ENCODE measurements at regions not wholly inside any gene's neighbourhood (a gene's known extent, or its start where the extent isn't known, plus 50 kb on each side); places are given as distances from the start of the nearest gene placed in this dataset.
"Not testable (repeated sequence)": the region's sequence is repeated elsewhere in the genome, so short reads cannot be mapped to it uniquely, and the experiment has no call there.

- DNase-seq, result no peak
Measured at GRCh38 chr3:158882445-158882844, 80.6 kb downstream of the MFSD1 start.

- no peak for DNase-seq
Measured at GRCh38 chr3:158896729-158897128, 94.9 kb downstream of the MFSD1 start.

DNA sequence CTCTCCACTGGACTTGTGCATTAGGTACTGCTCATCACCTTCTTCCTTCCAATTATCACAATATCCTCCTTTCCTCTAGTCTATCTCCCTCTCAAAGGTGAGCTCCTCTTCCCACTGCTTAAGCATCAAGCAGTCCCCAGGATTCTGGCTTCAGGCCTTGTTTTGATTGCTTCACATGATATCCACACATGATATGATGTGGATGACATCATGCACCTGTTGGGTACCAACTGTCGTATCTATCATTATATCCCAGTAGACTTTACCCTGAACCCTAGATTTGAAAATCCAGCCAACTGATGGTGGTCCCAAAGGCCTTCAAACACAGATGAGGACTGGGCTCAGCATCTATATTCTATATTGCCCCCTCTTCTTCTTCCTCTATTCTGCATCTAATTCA, 104.9 kb downstream of the MFSD1 start:
- DNase-seq, result no peak

- no peak for DNase-seq
Measured at GRCh38 chr3:158908187-158908734, 106.4 kb downstream of the MFSD1 start.

- DNase-seq, result no peak
Measured at GRCh38 chr3:158909870-158910269, 108.0 kb downstream of the MFSD1 start.

- DNase-seq, result no peak
Measured at GRCh38 chr3:158911586-158911985, 109.7 kb downstream of the MFSD1 start.

- DNase-seq, result no peak
Measured at GRCh38 chr3:158912188-158912587, 110.3 kb downstream of the MFSD1 start.

DNA sequence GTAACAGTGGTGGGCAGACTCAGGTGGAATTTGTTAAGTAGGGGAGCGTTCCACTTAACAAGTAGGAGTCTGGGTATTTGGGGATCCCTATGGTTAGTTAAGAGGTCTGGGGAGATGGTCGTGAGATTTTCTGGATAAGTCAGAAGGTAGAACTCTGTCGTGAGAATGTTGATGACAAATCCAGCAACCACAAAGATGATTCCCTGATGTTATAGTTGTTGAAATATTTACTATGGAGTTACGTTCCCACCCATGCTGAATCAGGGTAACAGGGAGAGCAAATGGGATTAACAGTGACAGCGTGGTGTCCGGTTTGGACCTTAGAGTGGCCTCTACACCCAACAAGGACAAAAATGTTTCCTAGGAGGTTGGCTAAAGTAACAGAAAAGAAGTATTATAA, 110.8 kb downstream of the MFSD1 start:
- DNase-seq, result no peak

- no peak for DNase-seq
Measured at GRCh38 chr3:158916111-158916510, 114.3 kb downstream of the MFSD1 start.

DNA sequence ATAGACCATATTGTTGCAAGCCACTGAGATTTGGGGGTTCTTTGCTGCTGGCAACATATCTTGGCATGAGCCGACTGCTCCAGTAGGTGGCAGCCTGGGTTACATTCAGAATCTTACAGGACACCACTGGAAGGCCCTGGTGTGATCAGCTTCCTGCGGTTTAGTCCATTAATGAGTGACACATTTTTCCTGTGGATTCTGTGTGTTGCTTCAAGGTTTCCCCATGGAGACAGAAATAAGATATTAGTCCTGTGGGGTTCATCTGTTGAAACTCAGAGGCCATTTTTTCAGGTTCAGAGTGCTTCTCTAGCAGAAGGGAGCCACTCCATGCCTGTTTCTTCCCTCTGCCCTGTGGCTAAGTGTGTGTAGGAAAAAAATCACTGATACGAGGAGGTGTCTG, 116.2 kb downstream of the MFSD1 start:
- DNase-seq, result peak; percentile 84

DNA sequence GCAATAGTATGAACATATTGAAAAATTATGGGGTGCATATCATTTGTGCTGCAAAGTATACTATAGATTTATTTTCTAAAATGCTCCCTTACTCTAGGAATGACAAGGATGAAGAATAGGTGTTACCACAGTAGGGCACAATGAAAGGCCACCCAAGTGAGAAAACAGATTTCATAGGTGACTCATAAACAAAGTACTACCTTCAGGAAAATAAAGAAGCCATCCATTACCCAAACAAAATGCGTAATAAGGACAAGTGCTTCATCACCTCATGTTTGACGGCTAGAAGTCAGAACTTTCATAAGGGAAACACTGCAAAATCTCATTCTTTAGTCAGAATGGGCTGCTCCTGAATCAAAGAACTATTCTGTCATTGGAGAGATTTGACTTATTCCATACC, 116.6 kb downstream of the MFSD1 start:
- no peak for DNase-seq

GRCh38 chr3:158920371-158920770, 118.5 kb downstream of the MFSD1 start:
- DNase-seq, result no peak

DNA sequence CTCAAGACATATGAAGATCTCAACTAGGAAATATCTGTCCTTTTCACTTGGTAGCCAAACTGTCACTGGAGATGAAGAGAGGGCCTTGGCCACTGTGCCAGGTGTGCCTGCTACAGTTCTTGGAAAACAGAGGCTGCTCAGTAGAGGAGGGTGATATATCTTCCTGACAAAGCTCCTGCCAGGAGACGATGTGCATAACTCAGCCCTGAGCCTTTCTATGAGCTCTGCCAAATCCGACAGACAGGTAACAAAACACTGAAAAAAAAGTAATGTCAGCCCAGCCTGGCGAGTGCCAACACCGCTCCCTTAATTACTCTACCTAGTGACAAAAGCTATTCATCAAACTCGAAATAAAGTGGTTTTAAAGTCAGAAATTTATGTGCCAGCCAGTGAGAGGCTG, 123.2 kb downstream of the MFSD1 start:
- DNase-seq, result no peak

- DNase-seq, result no peak
Measured at GRCh38 chr3:158925828-158926494, 124.1 kb downstream of the MFSD1 start.

GRCh38 chr3:158935846-158936245, 134.0 kb downstream of the MFSD1 start:
- DNase-seq, result peak; percentile 63

- no peak for DNase-seq
Measured at GRCh38 chr3:158936530-158937113, 134.8 kb downstream of the MFSD1 start.

DNA sequence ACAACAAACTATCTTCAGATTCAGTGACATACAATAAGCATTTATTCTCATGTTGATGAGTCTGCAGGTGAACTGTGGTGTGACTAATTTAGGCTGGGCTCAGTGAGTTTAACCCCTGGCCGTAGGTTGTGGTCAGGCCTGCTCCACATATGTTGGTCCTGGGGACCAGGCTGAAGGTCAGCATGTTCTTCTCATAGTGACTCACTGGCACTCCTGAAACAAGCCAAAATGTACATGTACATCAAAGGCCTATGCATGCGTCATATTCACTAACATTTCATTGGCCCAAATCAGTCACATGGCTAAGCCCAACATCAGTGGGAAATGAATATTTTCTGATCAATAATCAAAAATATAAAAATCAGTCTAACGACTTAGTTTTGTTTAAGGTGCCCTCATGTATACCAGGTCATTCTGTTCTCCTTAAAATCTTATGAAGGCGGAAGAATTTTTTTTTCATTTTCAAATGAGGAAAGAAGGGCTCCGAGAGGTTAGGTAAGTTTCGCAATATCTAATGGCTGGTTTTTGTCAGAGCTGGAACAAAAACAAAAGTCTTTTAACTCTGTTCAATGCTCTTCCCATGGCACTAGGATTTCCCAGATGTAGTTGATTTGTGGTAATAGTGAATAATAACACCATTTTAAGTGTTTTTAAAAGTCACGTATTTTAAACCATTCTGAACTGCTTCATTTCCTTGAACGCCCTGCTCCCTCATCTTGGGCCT, 148.5 kb downstream of the MFSD1 start:
- DNase-seq, result no peak

DNA sequence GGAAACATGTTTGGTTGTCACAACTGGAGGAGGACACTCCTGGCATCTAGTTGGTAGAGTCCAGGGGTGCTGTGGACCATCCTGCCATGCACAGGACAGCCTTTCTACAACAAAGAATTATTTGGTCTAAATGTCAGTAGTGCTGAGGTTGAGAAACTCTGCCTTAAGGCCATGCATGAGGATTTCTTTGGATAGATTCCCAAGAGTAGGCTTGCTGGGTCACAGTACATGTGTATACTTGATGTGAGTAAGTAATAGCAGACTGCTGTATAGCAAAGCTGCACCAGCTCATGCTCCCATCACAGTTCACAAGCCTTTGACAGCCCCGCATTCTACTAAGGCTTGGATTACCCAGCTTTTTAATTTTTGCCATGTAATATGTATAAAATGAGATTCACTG, 151.3 kb downstream of the MFSD1 start:
- DNase-seq, result no peak

DNA sequence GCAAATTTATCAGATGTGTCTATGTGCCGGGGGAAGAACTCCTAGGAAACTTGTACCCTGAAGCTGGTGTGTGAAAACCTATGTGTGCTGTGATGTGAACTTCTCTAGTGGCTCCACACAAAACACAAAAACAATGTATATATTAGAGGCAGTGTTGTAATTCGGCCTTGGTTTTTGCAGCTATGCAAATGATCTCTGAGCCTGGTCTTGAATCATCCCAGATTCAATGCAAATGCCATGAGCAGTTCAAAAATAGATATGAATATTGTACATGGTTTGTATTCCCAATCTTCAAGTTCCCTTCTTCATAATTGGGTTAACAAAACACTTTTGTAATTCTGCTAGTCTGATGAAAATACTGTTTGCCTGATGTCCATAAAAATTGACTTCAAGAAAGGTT, 152.6 kb downstream of the MFSD1 start:
- no peak for DNase-seq

GRCh38 chr3:158957777-158958176, 155.9 kb downstream of the MFSD1 start:
- not testable (repeated sequence) for DNase-seq

- no peak for DNase-seq
Measured at GRCh38 chr3:158958873-158959272, 157.0 kb downstream of the MFSD1 start.

- DNase-seq, result no peak
Measured at GRCh38 chr3:158961471-158961870, 159.6 kb downstream of the MFSD1 start.

DNA sequence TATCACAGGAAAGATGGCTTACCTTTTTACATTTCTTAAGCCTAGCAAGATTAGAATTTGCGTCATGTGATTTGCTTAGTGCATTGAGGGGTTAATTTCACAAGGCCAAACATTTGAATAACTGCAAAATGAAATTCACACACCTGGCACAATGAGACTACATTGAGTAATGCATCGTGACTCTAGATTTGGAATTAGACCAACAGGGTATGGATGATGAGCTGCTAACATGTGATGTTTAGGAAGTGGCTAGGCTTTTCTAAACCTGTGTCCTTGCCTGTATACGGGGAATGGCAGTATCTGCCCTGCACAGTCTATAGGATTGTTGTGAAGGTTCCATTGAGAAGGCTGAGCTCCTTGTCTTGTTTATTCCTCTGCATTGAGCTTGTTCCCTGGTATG, 160.1 kb downstream of the MFSD1 start:
- DNase-seq, result no peak

- DNase-seq, result no peak
Measured at GRCh38 chr3:158970006-158970405, 168.2 kb downstream of the MFSD1 start.
